GM10266 (cell line): ENCODE measurements at regions not wholly inside any gene's neighbourhood (a gene's known extent, or its start where the extent isn't known, plus 50 kb on each side); places are given as distances from the start of the nearest gene placed in this dataset.

ENCODE experiments used
- DNase-seq: peaks from one replicate; pipeline ENCODE4 v3.0.0; 2012; ENCODE audit errors: extremely low spot score
- TF ChIP-seq, protein P1 (sequence below): IDR thresholded peaks from 2 replicates; pipeline ENCODE4 v1.5.1; 2012; ENCODE audit warnings: mild to moderate bottlenecking, low read depth; ENCODE audit not compliant: control insufficient read depth, insufficient read depth; ENCODE audit errors: missing control alignments

DNA sequence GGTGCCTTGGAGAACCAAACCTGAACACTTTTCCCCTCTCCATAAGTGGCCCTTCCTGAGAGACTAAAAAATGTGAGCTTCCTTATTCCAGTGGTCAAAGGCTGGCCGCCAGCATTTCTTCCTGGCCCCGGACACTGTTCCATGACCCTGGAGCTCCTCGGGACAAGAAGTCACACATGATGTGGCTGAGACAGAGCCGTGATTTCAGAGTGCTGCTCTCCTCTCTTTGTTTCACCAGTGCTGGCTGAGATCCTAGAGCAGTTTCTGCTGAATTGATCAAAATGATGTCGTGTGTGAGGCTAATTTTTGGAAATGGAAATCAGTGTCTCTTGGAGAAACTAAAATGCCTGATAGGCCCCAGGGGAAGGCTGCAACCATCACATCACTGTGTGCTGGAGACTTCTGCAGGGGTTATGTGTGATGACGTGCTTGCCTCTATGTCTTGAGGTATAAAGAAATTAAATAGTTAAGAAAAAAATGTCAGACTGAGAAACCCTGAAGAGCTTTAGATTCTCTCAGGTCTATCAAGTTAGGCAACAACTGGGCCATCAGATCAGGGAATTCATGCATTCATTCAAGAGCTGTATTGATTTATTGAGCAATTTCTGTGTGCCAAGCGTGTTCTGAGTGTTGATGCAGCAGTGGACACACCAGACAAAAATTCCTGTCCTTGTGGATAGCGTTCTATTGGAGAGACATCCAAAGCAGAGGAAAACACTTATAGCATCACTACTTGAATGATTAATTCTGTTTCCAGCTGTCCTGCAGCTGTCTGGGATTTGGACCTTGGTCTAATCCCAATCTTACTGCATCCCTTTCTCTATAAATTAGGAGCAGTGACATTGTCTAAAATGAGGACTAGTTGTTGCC is 72.7 kb upstream of the CCN6 start:
- TF ChIP-seq, protein P1, sequence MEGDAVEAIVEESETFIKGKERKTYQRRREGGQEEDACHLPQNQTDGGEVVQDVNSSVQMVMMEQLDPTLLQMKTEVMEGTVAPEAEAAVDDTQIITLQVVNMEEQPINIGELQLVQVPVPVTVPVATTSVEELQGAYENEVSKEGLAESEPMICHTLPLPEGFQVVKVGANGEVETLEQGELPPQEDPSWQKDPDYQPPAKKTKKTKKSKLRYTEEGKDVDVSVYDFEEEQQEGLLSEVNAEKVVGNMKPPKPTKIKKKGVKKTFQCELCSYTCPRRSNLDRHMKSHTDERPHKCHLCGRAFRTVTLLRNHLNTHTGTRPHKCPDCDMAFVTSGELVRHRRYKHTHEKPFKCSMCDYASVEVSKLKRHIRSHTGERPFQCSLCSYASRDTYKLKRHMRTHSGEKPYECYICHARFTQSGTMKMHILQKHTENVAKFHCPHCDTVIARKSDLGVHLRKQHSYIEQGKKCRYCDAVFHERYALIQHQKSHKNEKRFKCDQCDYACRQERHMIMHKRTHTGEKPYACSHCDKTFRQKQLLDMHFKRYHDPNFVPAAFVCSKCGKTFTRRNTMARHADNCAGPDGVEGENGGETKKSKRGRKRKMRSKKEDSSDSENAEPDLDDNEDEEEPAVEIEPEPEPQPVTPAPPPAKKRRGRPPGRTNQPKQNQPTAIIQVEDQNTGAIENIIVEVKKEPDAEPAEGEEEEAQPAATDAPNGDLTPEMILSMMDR, result no peak
- no peak for DNase-seq

DNA sequence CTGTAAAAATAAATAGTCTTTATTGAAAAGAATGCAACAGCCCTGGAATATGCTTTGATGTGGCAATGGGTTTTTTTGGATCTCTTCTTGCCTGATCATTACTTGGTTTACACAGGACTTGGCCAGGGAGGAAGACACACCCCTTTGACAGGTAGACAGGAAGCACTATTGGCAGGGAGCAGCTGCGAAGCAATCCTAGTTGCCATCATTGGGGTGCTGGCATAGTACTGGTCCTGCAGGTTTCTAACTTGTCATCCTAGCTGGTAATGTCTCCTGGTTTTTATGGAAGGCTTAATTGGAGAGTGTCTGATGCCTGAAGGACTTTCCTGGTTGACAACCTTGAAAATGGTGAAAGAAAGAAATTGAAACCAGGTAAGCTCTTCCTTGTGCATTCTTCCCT is 71.2 kb upstream of the CCN6 start:
- DNase-seq, result no peak
- TF ChIP-seq, protein P1, result no peak

DNA sequence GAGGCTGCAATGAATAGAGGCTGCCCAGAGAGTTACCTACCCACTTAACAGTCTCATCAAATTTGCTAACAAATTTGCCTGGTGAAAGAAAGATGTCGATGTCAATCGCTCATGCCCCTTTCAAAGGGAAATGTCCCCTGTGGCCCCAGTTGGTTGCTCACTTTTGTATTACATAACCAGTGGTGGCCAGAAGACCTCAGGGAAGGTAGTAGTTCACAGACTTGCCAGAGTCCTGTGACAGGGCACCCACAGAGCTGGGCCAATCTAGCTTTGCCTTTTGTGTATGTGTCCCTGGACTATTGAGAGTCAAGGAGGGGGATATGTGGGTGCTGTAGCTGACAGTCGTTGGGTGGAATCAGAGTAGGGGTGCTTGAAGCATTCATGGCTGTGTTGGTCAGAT is 70.7 kb upstream of the CCN6 start:
- DNase-seq, result no peak
- TF ChIP-seq, protein P1, result no peak

DNA sequence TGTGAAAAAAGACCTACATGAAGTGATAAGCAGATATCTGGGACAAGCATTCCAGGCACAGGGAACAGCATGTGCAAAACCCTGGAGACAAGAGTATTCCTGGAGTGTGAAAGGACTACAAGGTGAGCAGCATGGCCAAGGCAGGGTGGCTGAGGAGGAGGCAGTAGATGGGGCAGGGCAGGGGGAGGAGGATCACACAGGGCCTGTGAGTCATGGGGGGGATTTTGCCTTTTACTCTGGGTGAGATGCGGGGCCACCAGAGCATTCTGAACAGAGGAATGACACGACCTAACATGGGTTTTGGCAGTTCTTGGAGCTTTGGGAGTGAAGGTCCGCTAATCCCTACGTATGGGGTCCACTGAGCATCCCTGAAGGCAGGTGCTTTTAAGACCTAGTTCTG is 69.8 kb upstream of the CCN6 start:
- TF ChIP-seq, protein P1, result no peak
- DNase-seq, result no peak

DNA sequence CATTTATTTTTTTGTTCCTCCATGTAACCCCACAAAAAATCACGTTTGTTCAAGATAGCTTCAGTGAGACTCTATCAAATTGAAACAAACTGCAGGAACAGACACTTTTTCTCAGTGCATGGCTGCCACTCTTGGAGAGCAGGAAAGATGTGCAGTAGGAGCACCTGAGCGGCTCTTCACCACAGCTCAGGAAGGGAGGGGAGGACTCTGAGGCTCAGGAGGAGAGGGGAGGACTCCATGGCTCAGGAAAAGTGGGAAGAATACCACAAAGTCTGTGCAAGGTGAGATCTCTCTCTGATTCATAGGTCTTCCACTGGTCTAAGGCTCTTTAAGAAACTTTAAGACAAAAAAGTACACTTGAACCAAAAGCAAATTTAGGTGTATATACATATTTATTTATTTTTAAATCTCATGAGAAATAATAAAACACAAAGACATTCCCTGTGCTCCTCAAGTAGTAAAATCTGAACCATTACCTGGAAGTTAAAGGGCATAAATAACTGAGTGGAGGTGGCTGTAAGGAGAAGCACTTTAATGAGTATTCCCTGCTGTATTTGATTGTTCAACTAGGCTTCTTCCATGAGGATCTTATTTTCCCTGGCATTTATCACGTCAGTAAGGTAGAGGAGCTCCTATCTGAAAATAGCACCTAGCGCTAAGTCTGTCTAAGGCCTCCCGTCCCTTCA is 69.2 kb upstream of the CCN6 start:
- no peak for DNase-seq
- TF ChIP-seq, protein P1, result no peak

DNA sequence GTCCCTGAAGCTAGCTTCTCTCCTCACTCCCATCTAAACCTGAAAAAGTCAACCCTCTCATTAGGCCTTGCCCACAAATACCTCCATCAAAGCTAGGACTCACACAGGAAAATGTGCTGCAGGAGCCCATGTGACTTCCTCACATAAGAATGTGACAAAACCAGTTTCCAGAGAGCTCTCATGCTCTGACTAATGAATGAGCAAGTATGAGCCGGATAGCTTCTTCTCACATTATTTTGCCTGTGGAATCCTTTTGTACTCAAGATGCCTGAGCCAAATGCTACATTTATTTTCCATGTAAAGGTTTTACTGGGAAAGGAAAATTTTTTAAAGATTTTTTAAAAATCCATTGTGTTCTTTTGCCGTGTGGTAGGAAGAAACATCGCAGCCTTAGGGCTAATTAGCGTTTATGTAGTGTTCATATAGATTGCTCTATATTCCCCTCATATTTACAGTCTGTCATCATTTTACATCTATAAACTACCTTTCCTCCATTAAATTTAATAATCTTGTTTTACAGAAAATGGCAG is 68.6 kb upstream of the CCN6 start:
- TF ChIP-seq, protein P1, result no peak
- no peak for DNase-seq

DNA sequence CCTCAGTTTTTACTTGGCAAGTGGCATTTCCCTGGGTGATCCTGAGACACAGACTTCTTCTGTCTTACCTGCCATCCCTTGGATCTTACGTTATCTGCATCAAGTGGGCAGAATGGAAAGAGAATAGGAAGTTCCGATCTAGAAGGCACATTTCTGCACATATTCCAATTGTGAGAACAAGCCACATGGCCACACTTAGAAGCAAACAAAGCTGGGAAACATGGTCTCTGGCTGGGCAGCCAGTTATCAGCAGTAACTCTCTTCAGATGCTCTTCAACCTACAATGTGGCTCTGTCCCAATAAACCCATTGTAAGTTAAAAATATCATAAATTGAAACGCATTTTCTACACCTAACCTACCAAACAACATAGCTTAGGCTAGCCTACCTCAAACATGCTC is 67.3 kb upstream of the CCN6 start:
- no peak for DNase-seq
- TF ChIP-seq, protein P1, result no peak
